ENCODE measurements at regions not wholly inside any gene's neighbourhood (a gene's known extent, or its start where the extent isn't known, plus 50 kb on each side); places are given as distances from the start of the nearest gene placed in this dataset.

- no peak for TF ChIP-seq CTCF (IDR thresholded peaks at IDR 0.05; ENCODE audit: low read depth, low read length, missing control alignments)
- H3K4me3 ChIP-seq (ENCODE audit: low read depth, low read length): no peak overlapping the region
- DNase-seq (ENCODE audit: low read depth): no peak
Observed at GRCh38 chr13:67554286-67554685, 324.1 kb upstream of the PCDH9 start.

- DNase-seq (ENCODE audit: low read depth): no peak
- no peak for TF ChIP-seq CTCF (IDR thresholded peaks at IDR 0.05; ENCODE audit: low read depth, low read length, missing control alignments)
- H3K4me3 ChIP-seq (ENCODE audit: low read depth, low read length): no peak overlapping the region
Observed at GRCh38 chr13:67549331-67549730, 319.2 kb upstream of the PCDH9 start.

- no peak for TF ChIP-seq CTCF (IDR thresholded peaks at IDR 0.05; ENCODE audit: low read depth, low read length, missing control alignments)
- no peak overlapping the region for H3K4me3 ChIP-seq (ENCODE audit: low read depth, low read length)
- DNase-seq (ENCODE audit: low read depth): no peak
Observed at GRCh38 chr13:67538906-67539305, 308.8 kb upstream of the PCDH9 start.

GRCh38 chr13:67520886-67521285 is 290.8 kb upstream of the PCDH9 start:
- no peak overlapping the region for H3K4me3 ChIP-seq (ENCODE audit: low read depth, low read length)
- DNase-seq (ENCODE audit: low read depth): no peak
- no peak for TF ChIP-seq CTCF (IDR thresholded peaks at IDR 0.05; ENCODE audit: low read depth, low read length, missing control alignments)

- no peak for TF ChIP-seq CTCF (IDR thresholded peaks at IDR 0.05; ENCODE audit: low read depth, low read length, missing control alignments)
- no peak overlapping the region for H3K4me3 ChIP-seq (ENCODE audit: low read depth, low read length)
- no peak for DNase-seq (ENCODE audit: low read depth)
Observed at GRCh38 chr13:67519356-67519755, 289.2 kb upstream of the PCDH9 start.

GRCh38 chr13:67518785-67519184 is 288.6 kb upstream of the PCDH9 start:
- no peak for TF ChIP-seq CTCF (IDR thresholded peaks at IDR 0.05; ENCODE audit: low read depth, low read length, missing control alignments)
- H3K4me3 ChIP-seq (ENCODE audit: low read depth, low read length): no peak overlapping the region
- DNase-seq (ENCODE audit: low read depth): no peak

- no peak for DNase-seq (ENCODE audit: low read depth)
- TF ChIP-seq CTCF (IDR thresholded peaks at IDR 0.05; ENCODE audit: low read depth, low read length, missing control alignments): no peak
- no peak overlapping the region for H3K4me3 ChIP-seq (ENCODE audit: low read depth, low read length)
Observed at GRCh38 chr13:67515895-67516294, 285.8 kb upstream of the PCDH9 start.

Measured in GM12864 (cell line).